CD4-positive, alpha-beta T cell (primary cell): ENCODE measurements at regions not wholly inside any gene's neighbourhood (a gene's known extent, or its start where the extent isn't known, plus 50 kb on each side); places are given as distances from the start of the nearest gene placed in this dataset.

ENCODE experiments used
- ATAC-seq: fragments of 200-7000 bp; cut with Tn5 transposase; one replicate; pipeline ENCODE4 v1.10.0; 2022; ENCODE audit warnings: mild to moderate bottlenecking; ENCODE audit not compliant: poor library complexity
- CTCF ChIA-PET: fragments of 350-600 bp; sonication (Branson Sonifier 250); formaldehyde crosslinking; loops from one replicate; lab custom pipeline; 2021; ENCODE audit warnings: antibody characterized with exemption, inconsistent platforms; lab: Charles Lee
- POLR2A ChIA-PET: fragments of 350-600 bp; sonication (Branson Sonifier 250); formaldehyde crosslinking; loops from one replicate; lab custom pipeline; 2021; ENCODE audit warnings: antibody characterized with exemption, inconsistent platforms; lab: Charles Lee
- DNase-seq, 14 experiments: peaks; one replicate each; pipeline ENCODE4 v3.0.0-alpha.2; 2013 to 2020; ENCODE audit warnings: mixed read lengths in 2 of 14
- H3K27ac ChIP-seq, 2 donors: one replicate each; pipeline versions ENCODE4 v1.5.1 to v1.7.0; 2013; ENCODE audit warnings: low read length in 2 of 2, low read depth in 1 of 2, mild to moderate bottlenecking in 1 of 2
- H3K27me3 ChIP-seq, 2 experiments: 1 replicate in 1 of 2; 2 replicates in 1 of 2; pipeline versions ENCODE4 v1.6.1 to v1.7.0; 2013; ENCODE audit warnings: low read length in 2 of 2, control low read depth in 1 of 2, mild to moderate bottlenecking in 1 of 2, moderate library complexity in 1 of 2; ENCODE audit not compliant: insufficient read depth in 2 of 2, control insufficient read depth in 1 of 2
- H3K36me3 ChIP-seq: one replicate; pipeline ENCODE4 v1.6.1; 2013; ENCODE audit warnings: low read length, control low read depth; ENCODE audit not compliant: insufficient read depth
- H3K4me1 ChIP-seq: one replicate; pipeline ENCODE4 v1.6.1; 2013; ENCODE audit warnings: low read length, control low read depth; ENCODE audit not compliant: insufficient read depth
- H3K4me3 ChIP-seq: one replicate; pipeline ENCODE4 v1.5.1; 2013; ENCODE audit warnings: mild to moderate bottlenecking, low read length, moderate library complexity
- H3K9me3 ChIP-seq, 2 experiments: 1 replicate in 1 of 2; 2 replicates in 1 of 2; pipeline versions ENCODE4 v1.6.1 to v1.7.0; 2013; ENCODE audit warnings: low read length in 2 of 2, mild to moderate bottlenecking in 2 of 2, control low read depth in 1 of 2, moderate library complexity in 1 of 2; ENCODE audit not compliant: control insufficient read depth in 1 of 2, insufficient read depth in 1 of 2
- H3K27ac Mint-ChIP-seq: one replicate; pipeline ENCODE4 v1.8.0; 2020; ENCODE audit warnings: mixed read lengths
- H3K27me3 Mint-ChIP-seq: one replicate; pipeline ENCODE4 v1.8.0; 2021; ENCODE audit warnings: mixed read lengths
- H3K36me3 Mint-ChIP-seq: one replicate; pipeline ENCODE4 v1.8.0; 2021; ENCODE audit warnings: low read depth, mixed read lengths
- H3K4me1 Mint-ChIP-seq: one replicate; pipeline ENCODE4 v1.8.0; 2021; ENCODE audit warnings: low read depth, mixed read lengths
- H3K4me3 Mint-ChIP-seq: one replicate; pipeline ENCODE4 v1.8.0; 2020; ENCODE audit warnings: mild to moderate bottlenecking, mixed read lengths
- H3K9me3 Mint-ChIP-seq: one replicate; pipeline ENCODE4 v1.8.0; 2020; ENCODE audit warnings: mixed read lengths
- CTCF ChIP-seq: fragments of 200-600 bp; IDR thresholded peaks from one replicate; pipeline ENCODE4 v1.8.0; 2022; ENCODE audit warnings: antibody characterized with exemption, mild to moderate bottlenecking
- intact Hi-C, 2 experiments: fragments of 100-400 bp; cut with DNase I in 1 of 2; cut with micrococcal nuclease in 1 of 2; formaldehyde crosslinking; loops; one replicate each; pipeline versions ENCODE4 v1.15.1 to v1.9.0; 2023 to 2025; cut with DNase I, micrococcal nuclease

- CTCF ChIA-PET, result interaction anchor here (0.9 kb wide), 1 partner anchor 10 kb away, joined by 3 read pairs; no protein-coding TSS in a partner anchor
- POLR2A ChIA-PET, result no interaction called here
- H3K36me3 Mint-ChIP-seq, result no peaks in the 10 kb centered on the region
- Histone ChIP-seq H3K4me1 (no peaks in the 10 kb centered on the region), H3K27me3 (peaks cover 0 to 3% of the 10 kb centered on the region in 2 experiments), H3K36me3 (no peaks in the 10 kb centered on the region), H3K4me3 (no peak overlapping the region), H3K9me3 (peaks cover 6 to 7% of the 10 kb centered on the region in 2 experiments), H3K27ac (no peak overlapping the region)
- peaks cover 30% of the 10 kb centered on the region for H3K27me3 Mint-ChIP-seq
- no peak for DNase-seq
- peaks cover 6% of the 10 kb centered on the region for H3K9me3 Mint-ChIP-seq
- TF ChIP-seq CTCF, result no peak
- no peaks in the 10 kb centered on the region for H3K4me1 Mint-ChIP-seq
- H3K4me3 Mint-ChIP-seq, result no peak overlapping the region
- H3K27ac Mint-ChIP-seq, result no peak overlapping the region
- ATAC-seq, result no peak
- intact Hi-C loops, result no loop called here
Observed at GRCh38 chr4:154001193-154001592, 212.3 kb upstream of the SFRP2 start.

GRCh38 chr4:153997516-153997915, 208.6 kb upstream of the SFRP2 start:
- TF ChIP-seq CTCF, result no peak

GRCh38 chr4:153989505-153989904, 200.6 kb upstream of the SFRP2 start:
- POLR2A ChIA-PET, result no interaction called here
- Histone ChIP-seq H3K27me3 (no peaks in the 10 kb centered on the region), H3K4me1 (no peaks in the 10 kb centered on the region), H3K27ac (no peak overlapping the region), H3K9me3 (no peaks in the 10 kb centered on the region), H3K36me3 (no peaks in the 10 kb centered on the region), H3K4me3 (no peak overlapping the region)
- Mint-ChIP-seq H3K4me1 (no peaks in the 10 kb centered on the region), H3K4me3 (no peak overlapping the region), H3K27me3 (peaks cover 12% of the 10 kb centered on the region), H3K27ac (no peak overlapping the region), H3K9me3 (no peaks in the 10 kb centered on the region), H3K36me3 (no peaks in the 10 kb centered on the region)
- intact Hi-C loops, result no loop called here
- DNase-seq (no peak), ATAC-seq (no peak)
- CTCF ChIA-PET, result no interaction called here
- no peak for TF ChIP-seq CTCF

More at GRCh38 chr4:153997516-153997915, 208.6 kb upstream of the SFRP2 start:
- Mint-ChIP-seq H3K4me1 (no peaks in the 10 kb centered on the region), H3K36me3 (no peaks in the 10 kb centered on the region), H3K27me3 (peaks cover 17% of the 10 kb centered on the region), H3K9me3 (peaks cover 9% of the 10 kb centered on the region), H3K4me3 (no peak overlapping the region), H3K27ac (no peak overlapping the region)
- ChIA-PET POLR2A (no interaction called here), CTCF (no interaction called here)
- H3K9me3 ChIP-seq, result peaks cover 7% of the 10 kb centered on the region in 2 experiments
- no peak overlapping the region for H3K27ac ChIP-seq
- H3K36me3 ChIP-seq, result no peaks in the 10 kb centered on the region
- DNase-seq (no peak), ATAC-seq (no peak)
- no peak overlapping the region for H3K4me3 ChIP-seq
- no peaks in the 10 kb centered on the region for H3K4me1 ChIP-seq
- intact Hi-C loops, result no loop called here
- H3K27me3 ChIP-seq, result peaks cover 0 to 3% of the 10 kb centered on the region in 2 experiments
